HG02973 (cell line): ENCODE measurements at regions not wholly inside any gene's neighbourhood (a gene's known extent, or its start where the extent isn't known, plus 50 kb on each side); places are given as distances from the start of the nearest gene placed in this dataset.

Experiments used
- ATAC-seq: cut with Tn5 transposase; IDR thresholded peaks from one replicate; pipeline ENCODE4 v1.9.1; 2021; ENCODE audit warnings: moderate library complexity; ENCODE audit not compliant: unreplicated experiment

GRCh38 chr7:89908736-89909135, 245.5 kb upstream of the STEAP1 start:
- ATAC-seq = no peak

GRCh38 chr7:89914711-89915110, 239.6 kb upstream of the STEAP1 start:
- no peak for ATAC-seq

GRCh38 chr7:89926194-89926593, 228.1 kb upstream of the STEAP1 start:
- ATAC-seq = no peak

GRCh38 chr7:89926701-89927100, 227.6 kb upstream of the STEAP1 start:
- no peak for ATAC-seq

GRCh38 chr7:89927762-89928161, 226.5 kb upstream of the STEAP1 start:
- ATAC-seq = no peak

- no peak for ATAC-seq
These were observed 225.8 kb upstream of the STEAP1 start for GRCh38 chr7:89928451-89928850.

- ATAC-seq = no peak
These were observed 220.2 kb upstream of the STEAP1 start for GRCh38 chr7:89934101-89934500.

- ATAC-seq = no peak
These were observed 210.7 kb upstream of the STEAP1 start for GRCh38 chr7:89943525-89944050.

GRCh38 chr7:89958525-89959068, 195.7 kb upstream of the STEAP1 start:
- no peak for ATAC-seq

GRCh38 chr7:89966067-89966664, 188.1 kb upstream of the STEAP1 start:
- no peak for ATAC-seq

- ATAC-seq = no peak
These were observed 178.7 kb upstream of the STEAP1 start for GRCh38 chr7:89975577-89975976.

GRCh38 chr7:89987665-89988064, 166.6 kb upstream of the STEAP1 start:
- no peak for ATAC-seq

- ATAC-seq = no peak
These were observed 166.2 kb upstream of the STEAP1 start for GRCh38 chr7:89988074-89988473.

- ATAC-seq = no peak
These were observed 164.8 kb upstream of the STEAP1 start for GRCh38 chr7:89989454-89989853.

- ATAC-seq = no peak
These were observed 159.8 kb upstream of the STEAP1 start for GRCh38 chr7:89994483-89994882.

GRCh38 chr7:89998554-89998953, 155.7 kb upstream of the STEAP1 start:
- no peak for ATAC-seq

- no peak for ATAC-seq
These were observed 148.4 kb upstream of the STEAP1 start for GRCh38 chr7:90005836-90006235.

GRCh38 chr7:90007001-90007654, 147.1 kb upstream of the STEAP1 start:
- ATAC-seq = no peak

GRCh38 chr7:90007831-90008230, 146.4 kb upstream of the STEAP1 start:
- no peak for ATAC-seq

- ATAC-seq = no peak
These were observed 132.1 kb upstream of the STEAP1 start for GRCh38 chr7:90022213-90022612.

GRCh38 chr7:90025771-90026170, 128.5 kb upstream of the STEAP1 start:
- peak; percentile 84 for ATAC-seq

GRCh38 chr7:90033850-90034249, 120.4 kb upstream of the STEAP1 start:
- no peak for ATAC-seq
